MCF 10A (cell line): ENCODE measurements at regions not wholly inside any gene's neighbourhood (a gene's known extent, or its start where the extent isn't known, plus 50 kb on each side); places are given as distances from the start of the nearest gene placed in this dataset.
"Not testable (repeated sequence)": the region's sequence is repeated elsewhere in the genome, so short reads cannot be mapped to it uniquely, and the experiment has no call there.

Experiments
- BruUV-seq: library from RNA; stranded (reverse); fragments of 400-500 nt; replicated peaks from 2 replicates; lab custom pipeline; 2021; lab: Mats Ljungman, UMichigan
- CTCF ChIA-PET: fragments of 300-600 bp; sonication (Branson Sonifier 250); formaldehyde crosslinking; extraction: SDS; loops from one replicate; lab custom pipeline; 2021; ENCODE audit warnings: antibody characterized with exemption, inconsistent platforms; lab: Yijun Ruan, JAX
- POLR2A ChIA-PET: fragments of 300-600, 350-650 bp; sonication (Branson Sonifier 250); formaldehyde crosslinking; extraction: SDS; loops from one replicate; lab custom pipeline; 2020; ENCODE audit warnings: antibody characterized with exemption, inconsistent platforms; lab: Yijun Ruan, JAX
- DNase-seq: peaks from one replicate; pipeline ENCODE4 v3.0.0-alpha.2; 2018; ENCODE audit not compliant: unreplicated experiment
- H3K27ac Mint-ChIP-seq: one replicate; pipeline ENCODE4 v1.8.0; 2022; ENCODE audit warnings: mild to moderate bottlenecking, low read depth, mixed read lengths; ENCODE audit not compliant: unreplicated experiment
- H3K27me3 Mint-ChIP-seq: one replicate; pipeline ENCODE4 v1.8.0; 2022; ENCODE audit warnings: mixed read lengths; ENCODE audit not compliant: insufficient read depth, unreplicated experiment
- H3K36me3 Mint-ChIP-seq: one replicate; pipeline ENCODE4 v1.8.0; 2022; ENCODE audit warnings: mild to moderate bottlenecking, moderate library complexity, mixed read lengths; ENCODE audit not compliant: insufficient read depth, unreplicated experiment
- H3K4me1 Mint-ChIP-seq: one replicate; pipeline ENCODE4 v1.8.0; 2022; ENCODE audit warnings: mixed read lengths; ENCODE audit not compliant: insufficient read depth, unreplicated experiment
- H3K4me3 Mint-ChIP-seq: one replicate; pipeline ENCODE4 v1.8.0; 2022; ENCODE audit warnings: mild to moderate bottlenecking, moderate library complexity, mixed read lengths; ENCODE audit not compliant: unreplicated experiment
- H3K9me3 Mint-ChIP-seq: one replicate; pipeline ENCODE4 v1.8.0; 2022; ENCODE audit warnings: mixed read lengths; ENCODE audit not compliant: unreplicated experiment
- CTCF ChIP-seq: fragments of 200-600 bp; IDR thresholded peaks from one replicate; pipeline ENCODE4 v1.8.0; 2022; ENCODE audit warnings: antibody characterized with exemption, mild to moderate bottlenecking; ENCODE audit not compliant: unreplicated experiment
- intact Hi-C: fragments of 100-400 bp; cut with micrococcal nuclease; formaldehyde crosslinking; loops from 2 replicates; pipeline ENCODE4 v1.14.1; 2022

DNA sequence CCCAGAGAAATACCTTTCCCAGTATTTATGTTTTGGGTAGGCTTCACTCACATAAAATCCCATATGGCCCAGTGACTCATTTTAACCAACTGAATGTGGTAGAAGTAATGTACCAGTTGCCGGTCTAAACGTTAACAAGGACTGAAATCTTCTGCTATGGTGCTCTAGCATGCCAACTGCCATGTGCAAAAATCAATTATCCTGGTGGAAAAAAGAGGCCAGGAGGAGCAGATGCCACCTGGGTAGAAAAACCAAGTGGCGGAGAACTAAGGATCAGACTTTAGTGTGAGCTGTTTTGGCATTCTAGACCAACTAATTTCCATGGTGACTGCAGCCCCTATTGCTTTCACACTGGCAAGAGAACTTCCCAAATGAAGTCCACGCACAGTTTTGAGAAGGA, 1660.7 kb upstream of the ADGRL3 start:
- H3K27me3 Mint-ChIP-seq = no peaks in the 10 kb centered on the region
- no TSS peak for BruUV-seq
- H3K27ac Mint-ChIP-seq = no peak overlapping the region
- intact Hi-C loops = no loop called here
- no peaks in the 10 kb centered on the region for H3K36me3 Mint-ChIP-seq
- TF ChIP-seq CTCF = no peak
- no peak overlapping the region for H3K4me3 Mint-ChIP-seq
- H3K4me1 Mint-ChIP-seq = peaks cover 9% of the 10 kb centered on the region
- CTCF ChIA-PET = no interaction called here
- no peaks in the 10 kb centered on the region for H3K9me3 Mint-ChIP-seq
- DNase-seq = no peak
- POLR2A ChIA-PET = no interaction called here

- no peak for TF ChIP-seq CTCF
- intact Hi-C loops = no loop called here
- Mint-ChIP-seq H3K4me3 (no peak overlapping the region), H3K27ac (no peak overlapping the region), H3K27me3 (no peaks in the 10 kb centered on the region), H3K9me3 (no peaks in the 10 kb centered on the region), H3K4me1 (peaks cover 9% of the 10 kb centered on the region), H3K36me3 (no peaks in the 10 kb centered on the region)
- BruUV-seq = no TSS peak
- ChIA-PET CTCF (no interaction called here), POLR2A (no interaction called here)
- DNase-seq = no peak
Observed at GRCh38 chr4:59540311-59540710, 1659.8 kb upstream of the ADGRL3 start.

DNA sequence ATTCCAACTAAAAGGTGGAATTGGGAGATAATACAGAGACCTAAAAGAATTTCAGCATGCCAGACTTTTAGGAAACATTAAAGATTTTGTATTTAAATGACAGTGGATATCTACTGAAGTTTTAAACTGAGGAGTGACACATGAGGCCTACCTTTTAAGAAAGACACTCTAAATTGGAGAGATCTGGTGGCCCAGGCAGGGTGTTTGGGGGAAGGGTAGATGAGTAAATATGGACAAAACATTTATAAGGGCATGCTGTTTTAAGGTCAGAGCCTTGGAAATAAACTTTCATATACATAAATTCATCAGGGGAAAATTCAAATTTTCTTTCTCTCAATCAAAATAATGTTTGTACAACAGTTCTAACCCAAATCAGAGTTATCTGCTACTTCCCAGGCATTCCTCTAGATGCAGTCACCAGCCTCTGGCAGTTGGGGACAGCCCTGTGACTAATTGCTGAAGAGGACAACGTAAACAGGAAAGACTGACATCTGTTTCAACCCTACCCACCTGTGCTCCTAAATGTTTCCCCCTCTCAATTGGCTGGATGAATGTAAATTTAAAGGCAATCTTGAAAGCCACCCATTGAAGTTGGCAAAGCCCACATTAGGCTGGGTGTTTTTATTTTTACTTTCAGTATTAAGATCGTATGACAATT, 1646.9 kb upstream of the ADGRL3 start:
- Mint-ChIP-seq H3K27me3 (no peaks in the 10 kb centered on the region), H3K4me3 (peak overlapping the region; percentile 70), H3K4me1 (peaks cover 7% of the 10 kb centered on the region), H3K9me3 (peaks cover 6% of the 10 kb centered on the region), H3K36me3 (no peaks in the 10 kb centered on the region), H3K27ac (peak overlapping the region; percentile 91)
- POLR2A ChIA-PET = no interaction called here
- peak; percentile 47 for DNase-seq
- CTCF ChIA-PET = no interaction called here
- BruUV-seq = no TSS peak
- TF ChIP-seq CTCF = no peak
- intact Hi-C loops = no loop called here

- no peak for TF ChIP-seq CTCF
- H3K4me1 Mint-ChIP-seq = peaks cover 7% of the 10 kb centered on the region
- ChIA-PET POLR2A (interaction anchor here (0.7 kb wide), 1 partner anchor 1163 kb away, joined by 3 read pairs; no protein-coding TSS in a partner anchor), CTCF (no interaction called here)
- H3K36me3 Mint-ChIP-seq = no peaks in the 10 kb centered on the region
- no peaks in the 10 kb centered on the region for H3K27me3 Mint-ChIP-seq
- peak overlapping the region; percentile 91 for H3K27ac Mint-ChIP-seq
- intact Hi-C loops = no loop called here
- no TSS peak for BruUV-seq
- H3K4me3 Mint-ChIP-seq = peak overlapping the region; percentile 70
- peaks cover 6% of the 10 kb centered on the region for H3K9me3 Mint-ChIP-seq
- peak; percentile 43 for DNase-seq
Observed at GRCh38 chr4:59553721-59554091, 1646.4 kb upstream of the ADGRL3 start.

DNA sequence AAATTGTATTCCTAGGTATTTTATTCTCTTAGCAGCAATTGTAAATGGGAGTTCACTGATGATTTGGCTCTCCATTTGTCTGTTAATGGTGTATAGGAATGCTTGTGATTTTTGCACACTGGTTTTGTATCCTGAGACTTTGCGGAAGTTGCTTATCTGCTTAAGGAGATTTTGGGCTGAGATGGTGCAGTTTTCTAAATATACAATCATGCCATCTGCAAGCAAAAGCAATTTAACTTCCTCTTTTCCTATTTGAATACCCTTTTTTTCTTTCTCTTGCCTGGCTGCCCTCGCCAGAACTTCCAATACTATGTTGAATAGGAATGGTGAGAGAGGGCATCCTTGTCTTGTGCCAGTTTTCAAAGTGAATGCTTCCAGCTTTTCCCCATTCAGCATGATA, 1643.9 kb upstream of the ADGRL3 start:
- DNase-seq, H3K4me3 Mint-ChIP-seq, BruUV-seq, H3K36me3 Mint-ChIP-seq, H3K4me1 Mint-ChIP-seq, H3K27ac Mint-ChIP-seq, H3K27me3 Mint-ChIP-seq, POLR2A ChIA-PET, H3K9me3 Mint-ChIP-seq, CTCF ChIA-PET, intact Hi-C loops: not testable (repeated sequence)

- BruUV-seq, H3K4me1 Mint-ChIP-seq, H3K4me3 Mint-ChIP-seq, H3K27ac Mint-ChIP-seq, CTCF ChIA-PET, H3K9me3 Mint-ChIP-seq, H3K27me3 Mint-ChIP-seq, DNase-seq, intact Hi-C loops, H3K36me3 Mint-ChIP-seq: not testable (repeated sequence)
- POLR2A ChIA-PET = interaction anchor here (0.6 kb wide), 1 partner anchor 58 kb away, joined by 3 read pairs; no protein-coding TSS in a partner anchor
Observed at GRCh38 chr4:59560141-59560648, 1639.9 kb upstream of the ADGRL3 start.
